Tibial artery (tissue), 4 donors: ENCODE measurements at regions not wholly inside any gene's neighbourhood (a gene's known extent, or its start where the extent isn't known, plus 50 kb on each side); places are given as distances from the start of the nearest gene placed in this dataset.
"Not testable (repeated sequence)": the region's sequence is repeated elsewhere in the genome, so short reads cannot be mapped to it uniquely, and the experiment has no call there.

Source experiments
- DNase-seq, 2 donors: peaks; one replicate each; pipeline ENCODE4 v3.0.0-alpha.2; 2019
- H3K27ac ChIP-seq, 2 donors: fragments of 200-600 bp; sonication (generic) in 1 of 2; 1 replicate in 1 of 2; 2 replicates in 1 of 2; pipeline ENCODE4 v1.5.1; 2018 to 2019; ENCODE audit warnings: mild to moderate bottlenecking in 1 of 2
- H3K27me3 ChIP-seq, 2 donors: fragments of 200-600 bp; sonication (generic) in 1 of 2; one replicate each; pipeline versions ENCODE4 v1.5.1 to v1.6.0; 2016 to 2019
- H3K36me3 ChIP-seq, 3 donors: fragments of 200-600 bp; sonication (generic) in 2 of 3; one replicate each; pipeline ENCODE4 v1.5.1; 2016 to 2019; ENCODE audit warnings: mild to moderate bottlenecking in 2 of 3
- H3K4me1 ChIP-seq, 4 donors: fragments of 200-600 bp; sonication (generic) in 2 of 4; 1 replicate in 3 of 4; 2 replicates in 1 of 4; pipeline ENCODE4 v1.5.1; 2016 to 2019
- H3K4me3 ChIP-seq, 2 donors: fragments of 200-600 bp; sonication (generic) in 1 of 2; 1 replicate in 1 of 2; 2 replicates in 1 of 2; pipeline ENCODE4 v1.5.1; 2018 to 2019; ENCODE audit warnings: mild to moderate bottlenecking in 2 of 2
- H3K9me3 ChIP-seq, 3 donors: fragments of 200-600 bp; sonication (generic) in 1 of 3; one replicate each; pipeline ENCODE4 v1.5.1; 2016 to 2019
- intact Hi-C: fragments of 100-400 bp; cut with DNase I; formaldehyde crosslinking; loops from one replicate; pipeline ENCODE4 v1.15.0; 2023; ENCODE audit warnings: low total_unique reads
- TF ChIP-seq, protein P1 (sequence below), 2 experiments: fragments of 200-600 bp in 1 of 2; fragments of 450-650 bp in 1 of 2; IDR thresholded peaks; one replicate each; pipeline ENCODE4 v1.5.1; 2017 to 2019; ENCODE audit warnings: antibody characterized with exemption in 2 of 2, mild to moderate bottlenecking in 1 of 2, moderate library complexity in 1 of 2

DNA sequence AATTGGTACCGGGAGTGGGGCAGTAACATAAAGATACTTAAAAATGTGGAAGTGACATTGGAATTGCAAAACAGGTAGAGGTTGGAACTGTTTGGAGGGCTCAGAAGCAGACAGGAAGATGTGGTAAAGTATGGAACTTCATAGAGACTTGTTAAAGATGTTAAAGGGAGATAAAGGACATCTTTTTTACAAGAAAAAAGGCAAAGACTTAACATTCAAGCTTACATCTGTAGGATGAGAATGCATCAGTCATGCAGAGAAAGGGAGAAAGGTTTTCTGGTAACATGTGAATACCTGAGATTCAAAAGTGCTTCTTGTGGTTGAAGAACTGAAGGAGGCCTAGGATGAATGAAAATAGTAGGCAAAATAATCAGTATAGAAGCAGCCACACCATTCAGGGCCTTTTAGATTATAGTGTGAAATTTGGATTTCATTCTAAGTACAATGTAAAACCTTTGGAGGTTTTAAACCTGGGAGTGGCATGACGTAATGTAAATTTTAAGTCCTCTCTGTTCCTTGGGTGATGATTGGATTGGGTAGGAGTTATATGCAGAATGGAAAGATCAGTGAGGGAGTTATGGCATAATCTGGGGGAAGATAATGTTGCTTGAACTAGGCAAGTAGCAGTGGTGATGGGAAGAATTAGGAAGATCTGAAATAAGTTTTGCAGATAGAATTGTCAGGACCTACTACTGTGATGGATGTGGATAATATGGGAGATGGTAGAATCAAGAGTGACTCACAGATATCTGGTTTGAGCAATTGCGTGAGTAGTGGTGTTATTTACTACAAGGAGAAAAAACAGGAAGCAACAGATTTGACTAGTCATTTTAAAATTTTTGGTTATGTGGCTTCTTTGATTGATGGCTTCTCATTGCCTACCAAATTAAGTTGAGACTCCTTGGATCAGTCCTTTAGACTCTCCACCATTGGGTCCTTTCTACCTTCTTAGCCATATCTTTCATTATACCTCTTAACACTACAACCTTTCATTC, 138.7 kb downstream of the VSIG4 start:
- DNase-seq = no peak
- no peaks in the 10 kb centered on the region for H3K4me1 ChIP-seq
- intact Hi-C loops = no loop called here
- H3K27me3 ChIP-seq = no peaks in the 10 kb centered on the region
- H3K9me3 ChIP-seq = no peaks in the 10 kb centered on the region
- no peak overlapping the region for H3K4me3 ChIP-seq
- TF ChIP-seq, protein P1, sequence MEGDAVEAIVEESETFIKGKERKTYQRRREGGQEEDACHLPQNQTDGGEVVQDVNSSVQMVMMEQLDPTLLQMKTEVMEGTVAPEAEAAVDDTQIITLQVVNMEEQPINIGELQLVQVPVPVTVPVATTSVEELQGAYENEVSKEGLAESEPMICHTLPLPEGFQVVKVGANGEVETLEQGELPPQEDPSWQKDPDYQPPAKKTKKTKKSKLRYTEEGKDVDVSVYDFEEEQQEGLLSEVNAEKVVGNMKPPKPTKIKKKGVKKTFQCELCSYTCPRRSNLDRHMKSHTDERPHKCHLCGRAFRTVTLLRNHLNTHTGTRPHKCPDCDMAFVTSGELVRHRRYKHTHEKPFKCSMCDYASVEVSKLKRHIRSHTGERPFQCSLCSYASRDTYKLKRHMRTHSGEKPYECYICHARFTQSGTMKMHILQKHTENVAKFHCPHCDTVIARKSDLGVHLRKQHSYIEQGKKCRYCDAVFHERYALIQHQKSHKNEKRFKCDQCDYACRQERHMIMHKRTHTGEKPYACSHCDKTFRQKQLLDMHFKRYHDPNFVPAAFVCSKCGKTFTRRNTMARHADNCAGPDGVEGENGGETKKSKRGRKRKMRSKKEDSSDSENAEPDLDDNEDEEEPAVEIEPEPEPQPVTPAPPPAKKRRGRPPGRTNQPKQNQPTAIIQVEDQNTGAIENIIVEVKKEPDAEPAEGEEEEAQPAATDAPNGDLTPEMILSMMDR (IDR thresholded peaks at IDR 0.05) = no peak
- no peak overlapping the region for H3K27ac ChIP-seq
- H3K36me3 ChIP-seq = no peaks in the 10 kb centered on the region

DNA sequence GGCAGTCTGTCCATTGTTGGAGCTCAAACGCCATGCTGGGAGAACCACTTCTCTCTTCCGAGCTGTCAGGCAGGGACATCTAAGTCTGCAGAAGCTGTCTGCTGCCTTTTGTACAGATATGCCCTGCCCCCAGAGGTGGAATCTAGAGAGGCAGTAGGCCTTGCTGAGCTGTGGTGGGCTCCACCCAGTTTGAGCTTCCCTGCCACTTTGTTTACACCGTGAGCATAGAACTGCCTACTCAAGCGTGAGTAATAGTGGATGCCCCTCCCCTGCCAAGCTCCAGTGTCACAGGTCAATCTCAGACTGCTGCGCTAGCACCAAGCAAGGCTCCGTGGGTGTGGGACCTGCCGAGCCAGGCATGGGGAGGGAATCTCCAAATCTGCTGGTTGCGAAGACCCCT, 145.7 kb downstream of the VSIG4 start:
- H3K27me3 ChIP-seq = no peaks in the 10 kb centered on the region
- intact Hi-C loops = no loop called here
- H3K4me3 ChIP-seq = no peak overlapping the region
- H3K27ac ChIP-seq = no peak overlapping the region
- no peaks in the 10 kb centered on the region for H3K9me3 ChIP-seq
- no peaks in the 10 kb centered on the region for H3K36me3 ChIP-seq
- H3K4me1 ChIP-seq = no peaks in the 10 kb centered on the region
- TF ChIP-seq, protein P1 (IDR thresholded peaks at IDR 0.05) = no peak
- no peak for DNase-seq

DNA sequence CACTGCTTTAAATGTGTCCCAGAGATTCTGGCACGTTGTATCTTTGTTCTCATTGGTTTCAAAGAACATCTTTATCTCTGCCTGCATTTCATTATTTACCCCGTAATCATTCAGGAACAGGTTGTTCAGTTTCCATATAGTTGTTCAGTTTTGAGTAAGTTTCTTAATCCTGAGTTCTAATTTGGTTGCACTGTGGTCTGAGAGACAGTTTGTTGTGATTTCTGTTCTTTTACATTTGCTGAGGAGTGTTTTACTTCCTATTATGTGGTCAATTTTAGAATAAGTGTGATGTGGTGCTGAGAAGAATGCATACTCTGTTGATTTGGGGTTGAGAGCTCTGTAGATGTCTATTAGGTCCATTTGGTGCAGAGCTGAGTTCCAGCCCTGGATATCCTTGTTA, 148.1 kb downstream of the VSIG4 start:
- DNase-seq, H3K27ac ChIP-seq, H3K4me3 ChIP-seq: not testable (repeated sequence)

DNA sequence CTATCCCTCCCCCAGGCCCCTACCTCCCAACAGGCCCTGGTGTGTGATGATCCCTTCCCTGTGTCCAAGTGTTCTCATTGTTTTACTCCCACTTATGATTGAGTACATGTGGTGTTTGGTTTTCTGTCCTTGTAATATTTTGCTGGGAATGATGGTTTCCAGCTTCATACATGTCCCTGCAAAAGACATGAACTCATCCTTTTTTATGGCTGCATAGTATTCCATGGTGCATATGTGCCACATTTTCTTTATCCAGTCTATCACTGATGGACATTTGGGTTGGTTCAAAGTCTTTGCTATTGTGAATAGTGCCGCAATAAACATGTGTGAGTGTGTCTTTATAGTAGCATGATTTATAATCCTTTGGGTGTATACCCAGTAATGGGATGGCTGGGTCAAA, 151.7 kb downstream of the VSIG4 start:
- intact Hi-C loops, DNase-seq: not testable (repeated sequence)

More for the DNA sequence above, 148.1 kb downstream of the VSIG4 start:
- intact Hi-C loops, H3K4me1 ChIP-seq, H3K36me3 ChIP-seq, H3K27me3 ChIP-seq, H3K9me3 ChIP-seq: not testable (repeated sequence)

GRCh38 chrX:65883556-65883955, 156.3 kb downstream of the VSIG4 start:
- Histone ChIP-seq H3K27ac (no peak overlapping the region), H3K4me3 (no peak overlapping the region), H3K36me3 (no peaks in the 10 kb centered on the region), H3K9me3 (no peaks in the 10 kb centered on the region), H3K4me1 (no peaks in the 10 kb centered on the region), H3K27me3 (no peaks in the 10 kb centered on the region)
- intact Hi-C loops = no loop called here
- no peak for DNase-seq
- TF ChIP-seq, protein P1 (IDR thresholded peaks at IDR 0.05) = no peak

More for the DNA sequence above, 151.7 kb downstream of the VSIG4 start:
- not testable (repeated sequence) for H3K4me1 ChIP-seq, H3K27ac ChIP-seq, H3K27me3 ChIP-seq, H3K36me3 ChIP-seq, H3K4me3 ChIP-seq, H3K9me3 ChIP-seq

DNA sequence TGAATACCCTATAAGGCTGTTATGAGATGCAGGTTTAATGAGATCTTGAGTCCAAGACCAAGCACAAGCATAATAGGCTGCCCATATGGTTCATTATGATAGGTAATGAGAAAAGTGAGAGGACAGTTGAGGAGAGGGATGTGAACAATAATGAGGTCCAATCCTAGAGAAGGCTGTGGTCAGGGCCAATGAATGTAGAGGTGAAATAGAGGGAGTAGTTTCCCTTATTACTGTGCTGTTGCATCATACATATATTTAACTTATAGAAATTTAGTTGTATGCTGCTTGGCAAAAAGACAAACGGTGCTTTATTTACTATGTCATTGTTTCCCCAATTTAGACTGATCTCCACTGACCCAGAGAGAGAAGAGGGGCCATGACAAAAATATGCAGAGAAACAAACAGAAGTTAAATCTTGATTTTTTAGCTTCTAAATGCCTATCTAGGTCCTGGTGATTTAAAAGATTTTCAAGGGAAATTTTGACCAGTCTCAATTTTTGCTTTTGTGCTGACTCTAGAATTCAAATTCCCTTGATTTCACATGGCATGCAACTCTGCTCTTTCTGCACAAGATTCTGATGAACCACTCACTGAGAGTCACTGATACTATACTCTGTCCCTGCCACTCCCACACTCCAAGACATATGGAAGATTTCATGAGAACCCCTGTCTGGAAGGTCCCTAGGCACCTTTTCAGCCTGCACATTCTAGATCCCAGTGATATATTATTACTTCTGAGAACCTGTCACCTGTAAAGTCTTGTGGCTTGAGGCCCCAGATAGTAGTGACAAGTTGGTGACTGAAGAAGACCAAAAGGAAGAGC, 159.7 kb downstream of the VSIG4 start:
- no peak overlapping the region for H3K27ac ChIP-seq
- no peaks in the 10 kb centered on the region for H3K9me3 ChIP-seq
- intact Hi-C loops = no loop called here
- H3K27me3 ChIP-seq = no peaks in the 10 kb centered on the region
- H3K4me1 ChIP-seq = no peaks in the 10 kb centered on the region
- no peak for DNase-seq
- TF ChIP-seq, protein P1 (IDR thresholded peaks at IDR 0.05) = no peak
- H3K4me3 ChIP-seq = no peak overlapping the region
- no peaks in the 10 kb centered on the region for H3K36me3 ChIP-seq
